Stomach (tissue), 8 donors: ENCODE measurements at regions not wholly inside any gene's neighbourhood (a gene's known extent, or its start where the extent isn't known, plus 50 kb on each side); places are given as distances from the start of the nearest gene placed in this dataset.
A peak's percentile ranks its signal among the peaks of the same experiment; 100 is the strongest.

ENCODE experiments used
- DNase-seq, 2 donors: peaks; one replicate each; pipeline versions ENCODE4 v3.0.0 to v3.0.0-alpha.2; 2013 to 2019
- H3K27ac ChIP-seq, 5 donors: fragments of 200-600 bp in 4 of 5; sonication (generic) in 4 of 5; one replicate each; pipeline ENCODE4 v1.5.1; 2013 to 2019; ENCODE audit warnings: mild to moderate bottlenecking in 1 of 5, moderate library complexity in 1 of 5
- H3K27me3 ChIP-seq, 3 donors: fragments of 200-600 bp; sonication (generic); one replicate each; pipeline ENCODE4 v1.5.1; 2017 to 2019; ENCODE audit warnings: mixed run types in 1 of 3
- H3K36me3 ChIP-seq, 4 donors: fragments of 200-600 bp; sonication (generic); 1 replicate in 3 of 4; 2 replicates in 1 of 4; pipeline ENCODE4 v1.5.1; 2016 to 2019
- H3K4me1 ChIP-seq, 4 donors: fragments of 200-600 bp; sonication (generic); one replicate each; pipeline ENCODE4 v1.5.1; 2016 to 2019
- H3K4me3 ChIP-seq, 4 donors: fragments of 200-600 bp; sonication (generic) in 3 of 4; one replicate each; pipeline ENCODE4 v1.5.1; 2016 to 2019; ENCODE audit warnings: mild to moderate bottlenecking in 1 of 4
- H3K9me3 ChIP-seq, 4 donors: fragments of 200-600 bp; sonication (generic); one replicate each; pipeline ENCODE4 v1.5.1; 2016 to 2019
- EP300 ChIP-seq: sonication (generic); formaldehyde crosslinking; IDR thresholded peaks from one replicate; pipeline ENCODE4 v1.6.1; 2017; ENCODE audit warnings: antibody characterized with exemption
- POLR2A ChIP-seq, 4 donors: fragments of 450-650 bp; IDR thresholded peaks; one replicate each; pipeline ENCODE4 v1.6.1; 2016; ENCODE audit warnings: antibody characterized with exemption in 4 of 4, control low read depth in 2 of 4, mild to moderate bottlenecking in 1 of 4, moderate library complexity in 1 of 4
- POLR2AphosphoS5 ChIP-seq, 3 donors: sonication (generic); formaldehyde crosslinking; IDR thresholded peaks; one replicate each; pipeline ENCODE4 v1.6.1; 2016; ENCODE audit warnings: antibody characterized with exemption in 3 of 3
- WGBS, 5 donors: extraction: QIAGEN DNeasy Blood & Tissue Kit in 3 of 5; methylation state at CpG; one replicate each; pipeline versions ENCODE4 v1.1.5 to v1.1.7; 2013 to 2018; 5-methylcytosine and 5-hydroxymethylcytosine counted together
- intact Hi-C: fragments of 100-400 bp; cut with DNase I; formaldehyde crosslinking; loops from one replicate; pipeline ENCODE4 v1.15.1; 2023; ENCODE audit warnings: low total_unique reads
- TF ChIP-seq, protein P1 (sequence below), 7 experiments: fragments of 450-650 bp in 4 of 7; fragments of 200-600 bp in 3 of 7; sonication (generic) in 3 of 7; IDR thresholded peaks; one replicate each; pipeline ENCODE4 v1.5.1; 2016 to 2019; ENCODE audit warnings: antibody characterized with exemption in 7 of 7, control low read depth in 2 of 7, mild to moderate bottlenecking in 1 of 7
- donor health status: healthy with polysubstance abuse.
- donor health status: Bipolar disorder and iron deficiency.
- donor health status: healthy.

DNA sequence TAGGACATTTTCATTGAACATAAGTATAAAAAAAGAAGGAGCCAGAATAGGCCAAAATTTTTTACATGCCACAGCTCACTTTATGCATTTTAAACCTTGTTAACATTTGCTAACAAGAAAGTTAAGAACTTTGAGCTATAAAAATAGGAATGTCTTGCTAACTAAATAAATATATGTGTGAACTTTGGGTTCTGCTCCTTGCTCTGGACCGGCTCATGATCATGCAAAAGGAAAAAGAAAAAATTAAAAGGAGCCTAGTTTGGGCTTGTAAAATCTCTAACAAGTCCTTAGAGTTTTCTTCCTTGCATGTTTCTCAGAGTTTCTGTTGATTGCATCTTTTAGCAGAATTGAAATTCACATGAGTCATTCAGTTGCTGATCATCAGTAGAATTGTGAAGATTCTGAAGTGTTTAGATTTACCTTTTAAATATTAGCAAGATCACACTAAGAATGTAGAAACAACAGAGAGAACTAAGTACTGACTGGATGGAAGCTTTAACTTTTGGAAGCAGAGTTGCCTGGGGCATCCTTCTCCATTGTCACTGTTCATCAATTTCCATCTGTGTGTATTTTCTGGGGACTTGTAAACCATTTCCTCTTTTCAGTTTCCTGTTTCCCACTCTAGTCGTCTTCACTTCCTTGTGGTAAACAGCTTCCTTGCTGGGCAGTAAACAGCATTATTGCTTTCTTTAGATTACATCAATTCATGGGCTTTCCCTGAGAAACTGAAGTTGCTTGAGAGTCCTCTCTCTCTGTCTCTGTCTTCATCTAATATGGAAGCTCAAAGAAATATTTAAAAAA, 458.4 kb upstream of the BTBD3 start:
- no peak for DNase-seq
- intact Hi-C loops = no loop called here
- Histone ChIP-seq H3K27ac (no peak overlapping the region), H3K4me3 (no peak overlapping the region), H3K36me3 (no peaks in the 10 kb centered on the region), H3K27me3 (no peaks in the 10 kb centered on the region), H3K4me1 (no peaks in the 10 kb centered on the region), H3K9me3 (no peaks in the 10 kb centered on the region)
- WGBS, 5 donors = 29 to 40% (median 37%) methylated on average over 2 of the region's 2 CpGs
- TF ChIP-seq POLR2A (IDR thresholded peaks at IDR 0.05) = no peak
- no peak for TF ChIP-seq EP300
- no peak for TF ChIP-seq POLR2AphosphoS5 (IDR thresholded peaks at IDR 0.05)
- TF ChIP-seq, protein P1, sequence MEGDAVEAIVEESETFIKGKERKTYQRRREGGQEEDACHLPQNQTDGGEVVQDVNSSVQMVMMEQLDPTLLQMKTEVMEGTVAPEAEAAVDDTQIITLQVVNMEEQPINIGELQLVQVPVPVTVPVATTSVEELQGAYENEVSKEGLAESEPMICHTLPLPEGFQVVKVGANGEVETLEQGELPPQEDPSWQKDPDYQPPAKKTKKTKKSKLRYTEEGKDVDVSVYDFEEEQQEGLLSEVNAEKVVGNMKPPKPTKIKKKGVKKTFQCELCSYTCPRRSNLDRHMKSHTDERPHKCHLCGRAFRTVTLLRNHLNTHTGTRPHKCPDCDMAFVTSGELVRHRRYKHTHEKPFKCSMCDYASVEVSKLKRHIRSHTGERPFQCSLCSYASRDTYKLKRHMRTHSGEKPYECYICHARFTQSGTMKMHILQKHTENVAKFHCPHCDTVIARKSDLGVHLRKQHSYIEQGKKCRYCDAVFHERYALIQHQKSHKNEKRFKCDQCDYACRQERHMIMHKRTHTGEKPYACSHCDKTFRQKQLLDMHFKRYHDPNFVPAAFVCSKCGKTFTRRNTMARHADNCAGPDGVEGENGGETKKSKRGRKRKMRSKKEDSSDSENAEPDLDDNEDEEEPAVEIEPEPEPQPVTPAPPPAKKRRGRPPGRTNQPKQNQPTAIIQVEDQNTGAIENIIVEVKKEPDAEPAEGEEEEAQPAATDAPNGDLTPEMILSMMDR (IDR thresholded peaks at IDR 0.05) = no peak

- no peak for DNase-seq
- H3K27ac ChIP-seq = no peak overlapping the region
- no peaks in the 10 kb centered on the region for H3K9me3 ChIP-seq
- no peaks in the 10 kb centered on the region for H3K4me1 ChIP-seq
- no peaks in the 10 kb centered on the region for H3K36me3 ChIP-seq
- TF ChIP-seq POLR2A (IDR thresholded peaks at IDR 0.05) (no peak), EP300 (no peak), POLR2AphosphoS5 (IDR thresholded peaks at IDR 0.05) (no peak)
- TF ChIP-seq, protein P1 (IDR thresholded peaks at IDR 0.05) = no peak
- no peaks in the 10 kb centered on the region for H3K27me3 ChIP-seq
- intact Hi-C loops = no loop called here
- no peak overlapping the region for H3K4me3 ChIP-seq
These were observed 450.3 kb upstream of the BTBD3 start for GRCh38 chr20:11467436-11467835.

DNA sequence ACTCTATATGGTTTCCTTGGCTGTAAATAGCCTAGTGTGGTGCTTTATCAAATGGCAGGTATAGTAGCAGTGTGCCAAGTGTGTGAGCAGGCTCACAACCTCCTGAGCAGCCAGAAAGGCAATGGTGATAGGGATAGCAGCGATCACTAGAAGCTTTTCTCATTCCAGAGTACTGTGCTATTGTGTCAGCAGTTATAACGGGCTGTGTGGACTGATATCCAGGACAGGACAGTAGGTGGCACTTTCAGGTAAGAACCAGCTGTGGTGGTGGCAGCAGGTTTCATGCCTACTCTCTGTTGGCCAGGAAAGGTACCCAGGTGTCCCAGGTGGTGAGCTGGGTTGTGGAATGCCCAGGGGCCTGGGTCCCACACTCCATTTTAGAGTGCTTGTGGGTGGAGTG, 448.8 kb upstream of the BTBD3 start:
- Histone ChIP-seq H3K4me3 (no peak overlapping the region), H3K36me3 (no peaks in the 10 kb centered on the region), H3K4me1 (no peaks in the 10 kb centered on the region), H3K27ac (no peak overlapping the region), H3K9me3 (no peaks in the 10 kb centered on the region), H3K27me3 (no peaks in the 10 kb centered on the region)
- WGBS, 5 donors = 69 to 89% (median 76%) methylated on average over 2 of the region's 2 CpGs
- TF ChIP-seq, protein P1 (IDR thresholded peaks at IDR 0.05) = no peak
- TF ChIP-seq POLR2AphosphoS5 (IDR thresholded peaks at IDR 0.05) = no peak
- no peak for TF ChIP-seq POLR2A (IDR thresholded peaks at IDR 0.05)
- no peak for TF ChIP-seq EP300
- no peak for DNase-seq
- intact Hi-C loops = no loop called here

DNA sequence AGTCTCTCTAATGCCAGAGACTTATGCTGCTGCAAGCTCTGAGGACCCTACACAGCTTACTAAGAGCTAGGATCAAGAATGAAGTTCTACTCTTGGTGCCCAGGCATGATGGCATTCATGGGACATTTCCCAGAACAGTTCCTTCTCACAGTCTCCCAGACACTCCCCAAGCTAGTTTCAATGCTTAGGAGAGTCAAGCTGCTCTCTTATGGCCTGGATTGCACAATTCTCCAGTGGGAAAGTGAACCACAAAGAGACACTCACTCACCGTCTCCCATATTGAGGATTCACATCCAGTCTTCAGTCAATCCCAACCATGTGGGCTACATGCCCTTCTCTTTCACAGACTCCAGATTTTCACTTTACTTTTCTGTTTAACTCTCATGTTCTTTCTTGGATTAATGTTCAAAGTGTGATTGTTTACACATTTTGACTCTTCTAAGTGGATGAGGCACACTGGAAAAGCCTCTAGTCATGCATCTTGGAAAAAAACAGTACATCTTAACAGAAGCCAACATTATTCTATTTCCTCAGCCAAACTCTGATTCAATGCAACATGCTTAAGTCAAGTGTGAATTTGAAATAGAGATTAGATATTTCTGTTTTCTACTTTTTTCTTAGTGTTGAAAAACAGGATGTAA, 447.8 kb upstream of the BTBD3 start:
- Histone ChIP-seq H3K4me3 (no peak overlapping the region), H3K27ac (no peak overlapping the region), H3K9me3 (no peaks in the 10 kb centered on the region), H3K27me3 (no peaks in the 10 kb centered on the region), H3K36me3 (no peaks in the 10 kb centered on the region), H3K4me1 (no peaks in the 10 kb centered on the region)
- peak in 1 of 2 donors; percentile 21 for DNase-seq
- TF ChIP-seq POLR2A (IDR thresholded peaks at IDR 0.05) = no peak
- TF ChIP-seq EP300 = no peak
- TF ChIP-seq POLR2AphosphoS5 (IDR thresholded peaks at IDR 0.05) = no peak
- TF ChIP-seq, protein P1 (IDR thresholded peaks at IDR 0.05) = no peak
- intact Hi-C loops = no loop called here
- WGBS, 5 donors = 65 to 85% (median 70%) methylated on average over 1 of the region's 1 CpG
